ENCODE measurements at regions not wholly inside any gene's neighbourhood (a gene's known extent, or its start where the extent isn't known, plus 50 kb on each side); places are given as distances from the start of the nearest gene placed in this dataset.

DNA sequence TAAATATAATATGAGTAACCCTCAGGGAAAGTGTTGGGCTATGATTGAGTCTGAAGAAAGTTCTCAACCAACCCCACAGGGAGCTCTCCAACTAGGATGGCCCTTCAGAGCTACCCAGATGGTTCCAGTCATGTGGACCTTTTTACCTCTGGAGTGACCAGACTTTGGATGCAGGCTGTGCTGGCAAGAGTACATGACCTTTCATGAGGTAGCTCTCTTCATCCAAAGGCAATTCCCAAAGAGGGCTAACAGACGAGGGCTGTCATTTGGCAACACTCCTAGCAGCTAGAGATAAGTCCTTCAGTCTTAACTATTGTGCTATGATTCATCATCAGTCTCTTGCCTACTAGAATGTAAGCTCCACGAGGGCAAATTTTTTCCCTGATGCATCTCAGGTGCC is 75.4 kb downstream of the DUSP6 start:
- Histone ChIP-seq H3K36me3 (ENCODE audit: control insufficient read depth in 1 of 2, insufficient read depth in 2 of 2, low read depth in 1 of 2, low read length in 2 of 2) (no peaks in the 10 kb centered on the region), H3K4me3 (ENCODE audit: insufficient read depth in 1 of 2, low read depth in 1 of 2, low read length in 2 of 2) (no peak overlapping the region), H3K9ac (ENCODE audit: low read length) (no peak overlapping the region), H3K79me1 (replicated peaks; ENCODE audit: low read length, poor library complexity, severe bottlenecking) (no peaks in the 10 kb centered on the region), H3K14ac (ENCODE audit: low read length in 2 of 2) (peak overlapping the region in 1 of 2 experiments; percentile 11), H3K4me1 (ENCODE audit: control insufficient read depth, insufficient read depth, low read depth, low read length) (no peaks in the 10 kb centered on the region), H3K27me3 (ENCODE audit: control insufficient read depth in 1 of 2, insufficient read depth in 1 of 2, low read length in 2 of 2) (no peaks in the 10 kb centered on the region), H3K18ac (ENCODE audit: low read depth in 1 of 2, low read length in 2 of 2) (no peak overlapping the region), H2BK15ac (ENCODE audit: low read depth, poor library complexity, severe bottlenecking) (no peak overlapping the region), H4K91ac (ENCODE audit: low read length) (no peak overlapping the region), H2BK5ac (ENCODE audit: low read depth, low read length, poor library complexity, severe bottlenecking) (no peak overlapping the region), H2AK5ac (ENCODE audit: low read length, severe bottlenecking) (no peak overlapping the region), H2BK12ac (ENCODE audit: low read length in 2 of 2) (peak overlapping the region in 1 of 2 experiments; percentile 42), H2AFZ (ENCODE audit: low read depth, low read length) (no peak overlapping the region), H3K27ac (ENCODE audit: low read length, poor library complexity, severe bottlenecking) (no peak overlapping the region), H3K23ac (ENCODE audit: low read length in 2 of 2) (no peak overlapping the region), H4K8ac (ENCODE audit: low read length) (no peak overlapping the region), H3K4me2 (ENCODE audit: low read length, poor library complexity, severe bottlenecking) (no peak overlapping the region), H2BK120ac (ENCODE audit: low read depth, low read length) (no peak overlapping the region), H3K9me3 (ENCODE audit: control insufficient read depth, low read length) (no peaks in the 10 kb centered on the region), H3K4ac (ENCODE audit: low read depth in 1 of 2, low read length in 2 of 2) (no peak overlapping the region)
- no peak for DNase-seq
- 86% methylated on average over 2 of the region's 2 CpGs for WGBS

DNA sequence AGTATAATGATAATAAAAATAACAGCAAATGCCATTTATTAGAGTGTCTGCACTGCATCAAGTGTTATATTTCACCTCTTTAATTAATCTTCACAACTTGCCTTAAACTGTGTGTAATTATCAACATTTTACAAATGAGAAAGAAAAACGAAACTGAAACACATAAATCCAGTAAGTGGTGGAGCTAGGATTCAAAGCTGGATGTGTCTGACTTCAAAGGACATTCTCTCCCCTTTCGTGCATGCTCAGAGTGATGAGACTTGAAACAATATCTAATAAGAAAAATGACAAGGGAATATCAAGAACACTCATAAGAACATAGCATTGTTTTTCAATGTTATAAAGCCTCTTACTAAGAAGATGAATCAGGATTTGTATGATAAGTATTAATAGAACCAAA is 78.8 kb downstream of the DUSP6 start:
- Histone ChIP-seq H3K14ac (ENCODE audit: low read length in 2 of 2) (no peak overlapping the region), H3K9ac (ENCODE audit: low read length) (no peak overlapping the region), H3K36me3 (ENCODE audit: control insufficient read depth in 1 of 2, insufficient read depth in 2 of 2, low read depth in 1 of 2, low read length in 2 of 2) (no peaks in the 10 kb centered on the region), H3K4me2 (ENCODE audit: low read length, poor library complexity, severe bottlenecking) (no peak overlapping the region), H3K18ac (ENCODE audit: low read depth in 1 of 2, low read length in 2 of 2) (no peak overlapping the region), H3K23ac (ENCODE audit: low read length in 2 of 2) (no peak overlapping the region), H3K79me1 (replicated peaks; ENCODE audit: low read length, poor library complexity, severe bottlenecking) (no peaks in the 10 kb centered on the region), H4K8ac (ENCODE audit: low read length) (no peak overlapping the region), H2BK15ac (ENCODE audit: low read depth, poor library complexity, severe bottlenecking) (no peak overlapping the region), H4K91ac (ENCODE audit: low read length) (no peak overlapping the region), H3K27ac (ENCODE audit: low read length, poor library complexity, severe bottlenecking) (no peak overlapping the region), H2AK5ac (ENCODE audit: low read length, severe bottlenecking) (no peak overlapping the region), H3K4ac (ENCODE audit: low read depth in 1 of 2, low read length in 2 of 2) (no peak overlapping the region), H3K4me3 (ENCODE audit: insufficient read depth in 1 of 2, low read depth in 1 of 2, low read length in 2 of 2) (no peak overlapping the region), H3K27me3 (ENCODE audit: control insufficient read depth in 1 of 2, insufficient read depth in 1 of 2, low read length in 2 of 2) (no peaks in the 10 kb centered on the region), H3K9me3 (ENCODE audit: control insufficient read depth, low read length) (no peaks in the 10 kb centered on the region), H2BK12ac (ENCODE audit: low read length in 2 of 2) (no peak overlapping the region), H2BK5ac (ENCODE audit: low read depth, low read length, poor library complexity, severe bottlenecking) (no peak overlapping the region), H2AFZ (ENCODE audit: low read depth, low read length) (no peak overlapping the region), H3K4me1 (ENCODE audit: control insufficient read depth, insufficient read depth, low read depth, low read length) (no peaks in the 10 kb centered on the region), H2BK120ac (ENCODE audit: low read depth, low read length) (no peak overlapping the region)
- no CpG with 5 or more reads among the region's 2 CpGs for whole genome bisulfite sequencing
- no peak for DNase-seq

DNA sequence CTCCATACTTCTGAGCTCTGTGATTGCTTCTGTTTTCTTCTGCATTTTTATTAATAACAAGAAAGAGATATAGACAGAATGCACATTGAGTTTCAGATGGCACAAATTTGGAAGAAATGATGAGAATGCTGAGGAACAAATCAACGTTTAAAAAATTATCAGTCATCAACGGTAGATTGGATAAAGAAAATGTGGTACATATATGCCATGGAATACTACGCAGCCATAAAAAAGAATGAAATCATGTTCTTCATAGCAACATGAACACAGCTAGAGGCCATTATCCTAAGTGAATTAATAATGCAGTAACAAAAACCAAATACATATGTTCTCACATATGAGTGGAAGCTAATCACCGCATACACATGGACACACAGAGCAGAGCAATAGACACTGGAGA is 81.8 kb downstream of the DUSP6 start:
- Histone ChIP-seq H3K23ac (ENCODE audit: low read length in 2 of 2) (no peak overlapping the region), H2BK15ac (ENCODE audit: low read depth, poor library complexity, severe bottlenecking) (no peak overlapping the region), H3K27me3 (ENCODE audit: control insufficient read depth in 1 of 2, insufficient read depth in 1 of 2, low read length in 2 of 2) (no peaks in the 10 kb centered on the region), H3K36me3 (ENCODE audit: control insufficient read depth in 1 of 2, insufficient read depth in 2 of 2, low read depth in 1 of 2, low read length in 2 of 2) (no peaks in the 10 kb centered on the region), H3K9me3 (ENCODE audit: control insufficient read depth, low read length) (no peaks in the 10 kb centered on the region), H3K27ac (ENCODE audit: low read length, poor library complexity, severe bottlenecking) (no peak overlapping the region), H2BK120ac (ENCODE audit: low read depth, low read length) (no peak overlapping the region), H3K4me3 (ENCODE audit: insufficient read depth in 1 of 2, low read depth in 1 of 2, low read length in 2 of 2) (no peak overlapping the region), H2AFZ (ENCODE audit: low read depth, low read length) (no peak overlapping the region), H3K9ac (ENCODE audit: low read length) (no peak overlapping the region), H3K4me1 (ENCODE audit: control insufficient read depth, insufficient read depth, low read depth, low read length) (no peaks in the 10 kb centered on the region), H3K18ac (ENCODE audit: low read depth in 1 of 2, low read length in 2 of 2) (no peak overlapping the region), H3K4me2 (ENCODE audit: low read length, poor library complexity, severe bottlenecking) (no peak overlapping the region), H4K8ac (ENCODE audit: low read length) (no peak overlapping the region), H2BK12ac (ENCODE audit: low read length in 2 of 2) (no peak overlapping the region), H3K14ac (ENCODE audit: low read length in 2 of 2) (no peak overlapping the region), H3K4ac (ENCODE audit: low read depth in 1 of 2, low read length in 2 of 2) (no peak overlapping the region), H2BK5ac (ENCODE audit: low read depth, low read length, poor library complexity, severe bottlenecking) (no peak overlapping the region), H2AK5ac (ENCODE audit: low read length, severe bottlenecking) (no peak overlapping the region), H4K91ac (ENCODE audit: low read length) (no peak overlapping the region), H3K79me1 (replicated peaks; ENCODE audit: low read length, poor library complexity, severe bottlenecking) (no peaks in the 10 kb centered on the region)
- 100% methylated on average over 1 of the region's 4 CpGs for WGBS
- no peak for DNase-seq

DNA sequence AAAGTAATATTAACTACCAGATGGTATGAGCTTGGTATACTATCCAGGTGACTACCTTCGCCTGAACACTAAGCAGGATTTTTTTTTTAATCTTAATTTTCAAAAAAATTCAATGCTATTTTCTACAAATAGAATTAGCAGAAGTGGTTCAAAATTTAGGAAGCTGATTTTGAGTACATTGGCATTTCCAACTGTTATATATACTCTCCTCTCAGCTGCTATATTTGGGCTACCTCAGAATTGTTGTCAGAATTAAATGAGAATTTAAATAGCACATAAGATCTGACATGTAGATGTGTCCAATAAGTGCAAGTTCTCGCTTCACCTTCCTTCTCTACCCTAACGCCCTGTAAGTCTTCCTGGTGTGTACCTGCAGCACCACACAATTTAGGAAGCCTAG is 83.1 kb downstream of the DUSP6 start:
- no peaks in the 10 kb centered on the region for H3K27me3 ChIP-seq (ENCODE audit: control insufficient read depth in 1 of 2, insufficient read depth in 1 of 2, low read length in 2 of 2)
- no peaks in the 10 kb centered on the region for H3K79me1 ChIP-seq (replicated peaks; ENCODE audit: low read length, poor library complexity, severe bottlenecking)
- H3K18ac ChIP-seq (ENCODE audit: low read depth in 1 of 2, low read length in 2 of 2) = peak overlapping the region in 1 of 2 experiments; percentile 18
- WGBS = 100% methylated on average over 2 of the region's 3 CpGs
- no peak overlapping the region for H3K23ac ChIP-seq (ENCODE audit: low read length in 2 of 2)
- no peak overlapping the region for H3K27ac ChIP-seq (ENCODE audit: low read length, poor library complexity, severe bottlenecking)
- H3K14ac ChIP-seq (ENCODE audit: low read length in 2 of 2) = no peak overlapping the region
- no peak overlapping the region for H3K4me2 ChIP-seq (ENCODE audit: low read length, poor library complexity, severe bottlenecking)
- H3K9ac ChIP-seq (ENCODE audit: low read length) = no peak overlapping the region
- H3K9me3 ChIP-seq (ENCODE audit: control insufficient read depth, low read length) = no peaks in the 10 kb centered on the region
- H2BK5ac ChIP-seq (ENCODE audit: low read depth, low read length, poor library complexity, severe bottlenecking) = no peak overlapping the region
- H2BK120ac ChIP-seq (ENCODE audit: low read depth, low read length) = no peak overlapping the region
- H2AFZ ChIP-seq (ENCODE audit: low read depth, low read length) = no peak overlapping the region
- no peak overlapping the region for H2AK5ac ChIP-seq (ENCODE audit: low read length, severe bottlenecking)
- H3K36me3 ChIP-seq (ENCODE audit: control insufficient read depth in 1 of 2, insufficient read depth in 2 of 2, low read depth in 1 of 2, low read length in 2 of 2) = no peaks in the 10 kb centered on the region
- no peak overlapping the region for H4K8ac ChIP-seq (ENCODE audit: low read length)
- no peak overlapping the region for H4K91ac ChIP-seq (ENCODE audit: low read length)
- no peak overlapping the region for H3K4ac ChIP-seq (ENCODE audit: low read depth in 1 of 2, low read length in 2 of 2)
- H2BK15ac ChIP-seq (ENCODE audit: low read depth, poor library complexity, severe bottlenecking) = no peak overlapping the region
- DNase-seq = no peak
- no peaks in the 10 kb centered on the region for H3K4me1 ChIP-seq (ENCODE audit: control insufficient read depth, insufficient read depth, low read depth, low read length)
- no peak overlapping the region for H3K4me3 ChIP-seq (ENCODE audit: insufficient read depth in 1 of 2, low read depth in 1 of 2, low read length in 2 of 2)
- no peak overlapping the region for H2BK12ac ChIP-seq (ENCODE audit: low read length in 2 of 2)
